H9 (cell line): ENCODE measurements at regions not wholly inside any gene's neighbourhood (a gene's known extent, or its start where the extent isn't known, plus 50 kb on each side); places are given as distances from the start of the nearest gene placed in this dataset.

Experiments used
- DNase-seq: peaks from one replicate; pipeline ENCODE4 v3.0.0-alpha.2; 2017
- H2AFZ ChIP-seq: one replicate; pipeline ENCODE4 v1.6.1; 2013; ENCODE audit warnings: mild to moderate bottlenecking, low read length, control low read depth, moderate library complexity
- H2AK5ac ChIP-seq: 2 replicates; pipeline ENCODE4 v1.6.1; 2013; ENCODE audit warnings: low read length, control low read depth, mixed read lengths; ENCODE audit not compliant: insufficient read length
- H2BK120ac ChIP-seq: one replicate; pipeline ENCODE4 v1.6.1; 2013; ENCODE audit warnings: low read depth, mild to moderate bottlenecking, low read length, control low read depth, inconsistent platforms; ENCODE audit not compliant: poor library complexity, severe bottlenecking
- H2BK12ac ChIP-seq: 2 replicates; pipeline ENCODE4 v1.6.1; 2013; ENCODE audit warnings: low read length, control low read depth, mixed read lengths, low read depth; ENCODE audit not compliant: insufficient read length
- H2BK15ac ChIP-seq: 2 replicates; pipeline ENCODE4 v1.6.1; 2013; ENCODE audit warnings: low read depth, low read length, control low read depth
- H2BK20ac ChIP-seq: one replicate; pipeline ENCODE4 v1.6.1; 2013; ENCODE audit warnings: low read depth, mild to moderate bottlenecking, low read length, control low read depth, inconsistent platforms; ENCODE audit not compliant: poor library complexity, severe bottlenecking
- H2BK5ac ChIP-seq: 2 replicates; pipeline ENCODE4 v1.6.1; 2013; ENCODE audit warnings: low read length, control low read depth, mixed read lengths; ENCODE audit not compliant: insufficient read length
- H3K14ac ChIP-seq: 2 replicates; pipeline ENCODE4 v1.6.1; 2013; ENCODE audit warnings: low read length, control low read depth; ENCODE audit not compliant: insufficient read depth
- H3K18ac ChIP-seq: 2 replicates; pipeline ENCODE4 v1.6.1; 2013; ENCODE audit warnings: low read depth, mild to moderate bottlenecking, mixed read lengths, low read length, control low read depth; ENCODE audit not compliant: insufficient read length
- H3K23ac ChIP-seq: 2 replicates; pipeline ENCODE4 v1.6.1; 2013; ENCODE audit warnings: low read length, control low read depth, mixed read lengths, low read depth; ENCODE audit not compliant: insufficient read length
- H3K23me2 ChIP-seq: 2 replicates; pipeline ENCODE4 v1.6.1; 2013; ENCODE audit warnings: low read depth, mild to moderate bottlenecking, mixed read lengths, low read length, control low read depth; ENCODE audit not compliant: insufficient read length, poor library complexity, severe bottlenecking
- H3K27ac ChIP-seq: 2 replicates; pipeline ENCODE4 v1.5.1; 2013; ENCODE audit warnings: low read length, control low read depth, mixed read lengths, low read depth; ENCODE audit not compliant: insufficient read length
- H3K27me3 ChIP-seq: 2 replicates; pipeline ENCODE4 v1.6.1; 2013; ENCODE audit warnings: low read length, control low read depth, inconsistent platforms; ENCODE audit not compliant: insufficient read depth
- H3K4ac ChIP-seq: 2 replicates; pipeline ENCODE4 v1.6.1; 2013; ENCODE audit warnings: low read depth, mild to moderate bottlenecking, control low read depth, inconsistent platforms, low read length, moderate library complexity
- H3K4me1 ChIP-seq: 2 replicates; pipeline ENCODE4 v1.6.1; 2013; ENCODE audit warnings: low read length, control low read depth, inconsistent platforms; ENCODE audit not compliant: insufficient read depth
- H3K4me2 ChIP-seq: 2 replicates; pipeline ENCODE4 v1.6.1; 2013; ENCODE audit warnings: low read length, control low read depth, mixed read lengths; ENCODE audit not compliant: insufficient read length, insufficient read depth
- H3K56ac ChIP-seq: 2 replicates; pipeline ENCODE4 v1.6.1; 2013; ENCODE audit warnings: low read depth, mild to moderate bottlenecking, mixed read lengths, low read length, control low read depth; ENCODE audit not compliant: insufficient read length
- H3K79me1 ChIP-seq: 2 replicates; pipeline ENCODE4 v1.6.1; 2013; ENCODE audit warnings: low read depth, mild to moderate bottlenecking, moderate library complexity, low read length, control low read depth, inconsistent platforms; ENCODE audit not compliant: insufficient read depth, poor library complexity, severe bottlenecking
- H3K79me2 ChIP-seq: 2 replicates; pipeline ENCODE4 v1.6.1; 2013; ENCODE audit warnings: low read length, control low read depth, inconsistent platforms; ENCODE audit not compliant: insufficient read depth
- H3K9ac ChIP-seq: 2 replicates; pipeline ENCODE4 v1.6.1; 2013; ENCODE audit warnings: low read length, control low read depth, mixed read lengths; ENCODE audit not compliant: insufficient read length; ENCODE audit errors: extremely low read depth
- H3K9me3 ChIP-seq: one replicate; pipeline ENCODE4 v1.6.1; 2013; ENCODE audit warnings: low read depth, low read length, inconsistent platforms; ENCODE audit not compliant: control insufficient read depth
- H3T11ph ChIP-seq: one replicate; pipeline ENCODE4 v1.6.1; 2013; ENCODE audit warnings: mild to moderate bottlenecking, low read length, control low read depth, inconsistent platforms
- H4K20me1 ChIP-seq: one replicate; pipeline ENCODE4 v1.6.1; 2013; ENCODE audit not compliant: control insufficient read depth, insufficient read length, insufficient read depth
- H4K5ac ChIP-seq: 2 replicates; pipeline ENCODE4 v1.6.1; 2013; ENCODE audit warnings: low read depth, mild to moderate bottlenecking, mixed read lengths, low read length, control low read depth; ENCODE audit not compliant: insufficient read length
- H4K8ac ChIP-seq: replicated peaks from 2 replicates; pipeline ENCODE4 v1.6.1; 2013; ENCODE audit warnings: low read length, control low read depth, mixed read lengths, low read depth; ENCODE audit not compliant: insufficient read length
- H4K91ac ChIP-seq: 2 replicates; pipeline ENCODE4 v1.6.1; 2013; ENCODE audit warnings: low read depth, mild to moderate bottlenecking, moderate library complexity, mixed read lengths, low read length, control low read depth; ENCODE audit not compliant: insufficient read length
- H3K27ac Mint-ChIP-seq, 3 experiments: 2 replicates in 2 of 3; 3 replicates in 1 of 3; pipeline ENCODE4 v1.8.0; 2020 to 2021; ENCODE audit warnings: mixed read lengths in 3 of 3, mild to moderate bottlenecking in 1 of 3, moderate library complexity in 1 of 3
- H3K27me3 Mint-ChIP-seq: 2 replicates; pipeline ENCODE4 v1.8.0; 2021; ENCODE audit warnings: low read depth, mild to moderate bottlenecking, moderate library complexity, mixed read lengths
- H3K36me3 Mint-ChIP-seq, 3 experiments: 2 replicates in 2 of 3; 3 replicates in 1 of 3; pipeline ENCODE4 v1.8.0; 2020 to 2021; ENCODE audit warnings: low read depth in 3 of 3, mixed read lengths in 3 of 3; ENCODE audit not compliant: insufficient read depth in 1 of 3
- H3K4me1 Mint-ChIP-seq, 2 experiments: 2 replicates each; pipeline ENCODE4 v1.8.0; 2020; ENCODE audit warnings: mixed read lengths in 2 of 2
- H3K4me3 Mint-ChIP-seq, 2 experiments: 2 replicates in 1 of 2; 3 replicates in 1 of 2; pipeline ENCODE4 v1.8.0; 2020 to 2021; ENCODE audit warnings: mild to moderate bottlenecking in 2 of 2, mixed read lengths in 2 of 2, moderate library complexity in 1 of 2
- H3K9me3 Mint-ChIP-seq, 2 experiments: 2 replicates in 1 of 2; 3 replicates in 1 of 2; pipeline ENCODE4 v1.8.0; 2020; ENCODE audit warnings: mild to moderate bottlenecking in 2 of 2, mixed read lengths in 2 of 2, moderate library complexity in 1 of 2
- WGBS: extraction: QIAGEN DNeasy Blood & Tissue Kit; methylation state at CpG from one replicate; pipeline ENCODE4 v1.1.7; 2013; ENCODE audit warnings: missing lambda C conversion rate, low lambda C conversion rate, mixed read lengths; ENCODE audit not compliant: insufficient read length; ENCODE audit errors: extremely low coverage; 5-methylcytosine and 5-hydroxymethylcytosine counted together
- TF ChIP-seq, protein P1 (sequence below): fragments of 200-600 bp; sonication (generic); conservative IDR thresholded peaks from 3 replicates; pipeline ENCODE4 v1.8.0; 2021; ENCODE audit warnings: antibody characterized with exemption, mild to moderate bottlenecking

DNA sequence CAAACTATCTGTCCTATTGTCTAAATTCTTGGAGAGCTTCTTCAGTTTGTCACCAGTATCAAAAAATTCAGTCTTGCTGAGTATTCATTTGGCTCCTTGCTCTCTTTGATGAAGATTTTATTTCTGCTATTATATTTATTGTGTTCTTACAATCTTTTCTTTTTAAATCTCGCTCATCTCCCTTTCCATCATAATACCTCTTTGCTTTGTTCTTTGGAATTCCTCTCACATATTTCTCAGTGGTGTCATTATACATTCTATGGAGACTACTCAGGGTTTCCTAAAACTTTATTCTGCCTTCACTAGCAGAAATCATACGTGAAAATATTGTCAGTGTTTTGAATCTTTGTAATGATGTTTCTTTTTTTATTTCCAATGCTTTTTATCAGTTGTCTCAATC lies 445.2 kb upstream of the ID4 start:
- no peaks in the 10 kb centered on the region for H3K9me3 ChIP-seq
- no peak overlapping the region for H2BK5ac ChIP-seq
- Mint-ChIP-seq H3K27ac (no peak overlapping the region), H3K4me3 (no peak overlapping the region), H3K9me3 (no peaks in the 10 kb centered on the region), H3K4me1 (peaks cover 3% of the 10 kb centered on the region in 2 experiments; a peak in 3 of 4 replicates), H3K27me3 (no peaks in the 10 kb centered on the region), H3K36me3 (no peaks in the 10 kb centered on the region)
- H3K4ac ChIP-seq, result no peak overlapping the region
- H2BK20ac ChIP-seq, result no peak overlapping the region
- H2AK5ac ChIP-seq, result no peak overlapping the region
- H4K91ac ChIP-seq, result no peak overlapping the region
- H3K79me1 ChIP-seq, result no peaks in the 10 kb centered on the region
- no peak overlapping the region for H4K8ac ChIP-seq
- no peaks in the 10 kb centered on the region for H4K20me1 ChIP-seq
- H3T11ph ChIP-seq, result no peak overlapping the region
- TF ChIP-seq, protein P1, sequence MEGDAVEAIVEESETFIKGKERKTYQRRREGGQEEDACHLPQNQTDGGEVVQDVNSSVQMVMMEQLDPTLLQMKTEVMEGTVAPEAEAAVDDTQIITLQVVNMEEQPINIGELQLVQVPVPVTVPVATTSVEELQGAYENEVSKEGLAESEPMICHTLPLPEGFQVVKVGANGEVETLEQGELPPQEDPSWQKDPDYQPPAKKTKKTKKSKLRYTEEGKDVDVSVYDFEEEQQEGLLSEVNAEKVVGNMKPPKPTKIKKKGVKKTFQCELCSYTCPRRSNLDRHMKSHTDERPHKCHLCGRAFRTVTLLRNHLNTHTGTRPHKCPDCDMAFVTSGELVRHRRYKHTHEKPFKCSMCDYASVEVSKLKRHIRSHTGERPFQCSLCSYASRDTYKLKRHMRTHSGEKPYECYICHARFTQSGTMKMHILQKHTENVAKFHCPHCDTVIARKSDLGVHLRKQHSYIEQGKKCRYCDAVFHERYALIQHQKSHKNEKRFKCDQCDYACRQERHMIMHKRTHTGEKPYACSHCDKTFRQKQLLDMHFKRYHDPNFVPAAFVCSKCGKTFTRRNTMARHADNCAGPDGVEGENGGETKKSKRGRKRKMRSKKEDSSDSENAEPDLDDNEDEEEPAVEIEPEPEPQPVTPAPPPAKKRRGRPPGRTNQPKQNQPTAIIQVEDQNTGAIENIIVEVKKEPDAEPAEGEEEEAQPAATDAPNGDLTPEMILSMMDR, result no peak
- no peak overlapping the region for H3K27ac ChIP-seq
- WGBS, result no CpG with 5 or more reads among the region's 2 CpGs
- H3K56ac ChIP-seq, result no peak overlapping the region
- H3K18ac ChIP-seq, result no peak overlapping the region
- no peaks in the 10 kb centered on the region for H3K4me1 ChIP-seq
- H4K5ac ChIP-seq, result no peak overlapping the region
- no peak overlapping the region for H3K23ac ChIP-seq
- no peak overlapping the region for H2AFZ ChIP-seq
- H3K4me2 ChIP-seq, result no peak overlapping the region
- no peak for DNase-seq
- no peaks in the 10 kb centered on the region for H3K23me2 ChIP-seq
- H3K14ac ChIP-seq, result no peak overlapping the region
- H2BK12ac ChIP-seq, result no peak overlapping the region
- no peak overlapping the region for H2BK15ac ChIP-seq
- H2BK120ac ChIP-seq, result no peak overlapping the region
- H3K27me3 ChIP-seq, result no peaks in the 10 kb centered on the region
- H3K79me2 ChIP-seq, result no peaks in the 10 kb centered on the region
- no peak overlapping the region for H3K9ac ChIP-seq
